GM18502 (cell line): ENCODE measurements at regions not wholly inside any gene's neighbourhood (a gene's known extent, or its start where the extent isn't known, plus 50 kb on each side); places are given as distances from the start of the nearest gene placed in this dataset.
A peak's percentile ranks its signal among the peaks of the same experiment; 100 is the strongest.
"Not testable (repeated sequence)": the region's sequence is repeated elsewhere in the genome, so short reads cannot be mapped to it uniquely, and the experiment has no call there.

ENCODE experiments used
- ATAC-seq: cut with Tn5 transposase; IDR thresholded peaks from one replicate; pipeline ENCODE4 v1.9.1; 2021; ENCODE audit warnings: mild to moderate bottlenecking; ENCODE audit not compliant: unreplicated experiment, poor library complexity

- ATAC-seq: no peak
Measured at GRCh38 chrX:21194526-21194925, 179.7 kb upstream of the CNKSR2 start.

DNA sequence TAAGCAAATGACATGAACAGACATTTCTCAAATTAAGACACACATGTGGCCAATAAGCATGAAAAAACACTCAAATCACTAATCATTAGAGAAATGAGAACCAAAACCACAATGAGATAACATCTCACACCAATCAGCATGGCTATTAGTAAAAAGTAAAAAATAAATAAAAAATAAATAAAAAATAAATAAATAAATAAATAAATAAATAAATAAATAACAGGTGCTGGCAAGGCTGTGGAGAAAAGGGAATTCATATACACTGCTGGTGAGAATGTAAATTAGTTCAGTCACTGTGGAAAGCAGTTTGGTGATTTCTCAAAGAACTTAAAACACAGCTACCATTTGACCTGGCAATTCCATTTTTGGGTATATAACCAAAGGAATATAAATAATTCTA, 167.1 kb upstream of the CNKSR2 start:
- ATAC-seq: no peak

DNA sequence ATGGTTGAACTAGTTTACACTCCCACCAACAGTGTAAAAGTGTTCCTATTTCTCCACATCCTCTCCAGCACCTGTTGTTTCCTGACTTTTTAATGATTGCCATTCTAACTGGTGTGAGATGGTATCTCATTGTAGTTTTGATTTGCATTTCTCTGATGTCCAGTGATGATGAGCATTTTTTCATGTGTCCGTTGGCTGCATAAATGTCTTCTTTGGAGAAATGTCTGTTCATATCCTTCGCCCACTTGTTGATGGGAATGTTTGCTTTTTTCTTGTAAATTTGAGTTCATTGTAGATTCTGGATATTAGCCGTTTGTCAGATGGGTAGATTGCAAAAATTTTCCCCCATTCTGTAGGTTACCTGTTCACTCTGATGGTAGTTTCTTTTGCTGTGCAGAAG, 155.0 kb upstream of the CNKSR2 start:
- not testable (repeated sequence) for ATAC-seq

GRCh38 chrX:21225643-21226042, 148.6 kb upstream of the CNKSR2 start:
- ATAC-seq: no peak

- ATAC-seq: not testable (repeated sequence)
Measured at GRCh38 chrX:21228974-21229373, 145.2 kb upstream of the CNKSR2 start.

GRCh38 chrX:21255032-21255618, 119.1 kb upstream of the CNKSR2 start:
- ATAC-seq: peak; percentile 64

- ATAC-seq: no peak
Measured at GRCh38 chrX:21266949-21267348, 107.3 kb upstream of the CNKSR2 start.

GRCh38 chrX:21276736-21277433, 97.3 kb upstream of the CNKSR2 start:
- ATAC-seq: no peak

- no peak for ATAC-seq
Measured at GRCh38 chrX:21289232-21289631, 85.0 kb upstream of the CNKSR2 start.

DNA sequence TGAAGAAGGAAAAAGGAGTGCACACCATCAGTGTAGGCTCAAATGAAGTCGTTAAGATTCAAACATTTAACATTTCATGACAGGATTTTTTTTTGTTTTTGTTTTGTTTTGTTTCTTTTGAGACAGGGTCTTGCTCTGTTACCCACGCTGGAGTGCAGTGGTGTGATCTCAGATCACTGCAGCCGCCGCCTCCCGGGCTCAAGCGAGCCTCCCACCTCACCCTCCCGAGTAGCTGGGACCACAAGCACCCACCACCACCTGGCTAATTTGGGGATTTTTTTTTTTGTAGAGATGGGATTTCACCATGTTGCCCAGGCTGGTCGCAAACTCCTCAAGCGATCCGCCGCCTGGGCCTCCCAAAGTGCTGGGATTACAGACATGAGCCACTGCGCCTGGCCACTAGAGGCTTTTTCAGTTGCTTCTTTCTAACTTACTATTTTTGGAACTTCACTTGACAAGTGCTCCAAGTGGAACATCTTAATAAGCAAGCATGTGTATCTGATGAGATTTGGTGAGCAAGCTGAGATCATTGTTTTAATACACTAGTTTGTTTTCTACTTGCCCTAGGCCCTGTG, 78.9 kb upstream of the CNKSR2 start:
- no peak for ATAC-seq

- ATAC-seq: no peak
Measured at GRCh38 chrX:21305799-21306336, 68.3 kb upstream of the CNKSR2 start.

DNA sequence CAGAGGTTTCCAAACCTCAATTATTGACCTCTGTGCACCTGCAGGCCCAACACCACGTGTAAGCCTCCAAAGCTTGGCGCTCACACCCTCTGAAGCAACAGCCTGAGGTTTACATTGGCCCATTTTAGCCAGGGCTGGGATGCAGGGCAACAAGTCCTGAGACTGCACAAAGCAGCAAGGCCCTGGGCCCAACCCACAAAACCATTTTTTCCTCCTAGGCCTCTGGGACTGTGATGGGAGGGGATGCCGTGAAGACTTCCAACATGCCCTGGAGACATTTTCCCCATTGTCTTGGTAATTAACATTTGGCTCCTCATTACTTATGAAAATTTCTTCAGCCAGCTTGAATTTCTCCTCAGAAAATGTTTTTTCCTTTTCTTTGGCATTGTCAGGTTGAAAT, 54.9 kb upstream of the CNKSR2 start:
- no peak for ATAC-seq
